Neutrophil (primary cell): ENCODE measurements at regions not wholly inside any gene's neighbourhood (a gene's known extent, or its start where the extent isn't known, plus 50 kb on each side); places are given as distances from the start of the nearest gene placed in this dataset.

Source experiments
- H3K27ac ChIP-seq: fragments of 200-600 bp; sonication (generic); 2 replicates; pipeline ENCODE4 v1.5.1; 2016; ENCODE audit warnings: mild to moderate bottlenecking, moderate library complexity
- H3K27me3 ChIP-seq: fragments of 200-600 bp; sonication (generic); 2 replicates; pipeline ENCODE4 v1.6.0; 2016; ENCODE audit warnings: mild to moderate bottlenecking
- H3K36me3 ChIP-seq: fragments of 200-600 bp; sonication (generic); 2 replicates; pipeline ENCODE4 v1.5.1; 2017
- H3K4me1 ChIP-seq, 2 experiments: fragments of 200-600 bp in 1 of 2; sonication (generic) in 1 of 2; 1 replicate in 1 of 2; 2 replicates in 1 of 2; pipeline versions ENCODE4 v1.5.1 to v1.6.1; 2013 to 2016; ENCODE audit warnings: low read depth in 1 of 2, low read length in 1 of 2, mild to moderate bottlenecking in 1 of 2, moderate library complexity in 1 of 2; ENCODE audit not compliant: control insufficient read depth in 1 of 2, insufficient read depth in 1 of 2
- H3K4me3 ChIP-seq, 2 experiments: fragments of 200-600 bp in 1 of 2; sonication (generic) in 1 of 2; 1 replicate in 1 of 2; 2 replicates in 1 of 2; pipeline ENCODE4 v1.5.1; 2013 to 2016; ENCODE audit warnings: low read depth in 1 of 2, low read length in 1 of 2, mild to moderate bottlenecking in 1 of 2, moderate library complexity in 1 of 2
- H3K9me3 ChIP-seq: fragments of 200-600 bp; sonication (generic); 2 replicates; pipeline ENCODE4 v1.5.1; 2016
- CTCF ChIP-seq: fragments of 200-600 bp; sonication (generic); IDR thresholded peaks from 2 replicates; pipeline ENCODE4 v1.5.1; 2016; ENCODE audit warnings: antibody characterized with exemption

GRCh38 chr13:29937841-29938240, 87.4 kb upstream of the UBL3 start:
- TF ChIP-seq CTCF: no peak
- H3K9me3 ChIP-seq: no peaks in the 10 kb centered on the region
- H3K36me3 ChIP-seq: no peaks in the 10 kb centered on the region
- no peak overlapping the region for H3K4me3 ChIP-seq
- no peak overlapping the region for H3K27ac ChIP-seq
- H3K27me3 ChIP-seq: no peaks in the 10 kb centered on the region
- peaks cover 20 to 21% of the 10 kb centered on the region in 2 experiments for H3K4me1 ChIP-seq

- H3K27me3 ChIP-seq: no peaks in the 10 kb centered on the region
- H3K4me3 ChIP-seq: no peak overlapping the region
Observed at GRCh38 chr13:29937379-29937778, 87.0 kb upstream of the UBL3 start.

GRCh38 chr13:29936956-29937355, 86.5 kb upstream of the UBL3 start:
- H3K27ac ChIP-seq: no peak overlapping the region
- H3K27me3 ChIP-seq: no peaks in the 10 kb centered on the region
- no peaks in the 10 kb centered on the region for H3K36me3 ChIP-seq
- TF ChIP-seq CTCF: no peak
- H3K9me3 ChIP-seq: no peaks in the 10 kb centered on the region
- peaks cover 14 to 15% of the 10 kb centered on the region in 2 experiments for H3K4me1 ChIP-seq
- no peak overlapping the region for H3K4me3 ChIP-seq

More at GRCh38 chr13:29937379-29937778, 87.0 kb upstream of the UBL3 start:
- H3K36me3 ChIP-seq: no peaks in the 10 kb centered on the region
- H3K9me3 ChIP-seq: no peaks in the 10 kb centered on the region
- no peak overlapping the region for H3K27ac ChIP-seq
- H3K4me1 ChIP-seq: peaks cover 16% of the 10 kb centered on the region in 2 experiments
- no peak for TF ChIP-seq CTCF

GRCh38 chr13:29936051-29936813, 85.8 kb upstream of the UBL3 start:
- Histone ChIP-seq H3K27ac (peak overlapping the region; percentile 57), H3K9me3 (no peaks in the 10 kb centered on the region), H3K4me3 (peak overlapping the region in 1 of 2 experiments; percentile 0), H3K27me3 (no peaks in the 10 kb centered on the region), H3K4me1 (peaks cover 14 to 15% of the 10 kb centered on the region in 2 experiments), H3K36me3 (no peaks in the 10 kb centered on the region)
- no peak for TF ChIP-seq CTCF

GRCh38 chr13:29935309-29935981, 85.0 kb upstream of the UBL3 start:
- peaks cover 14 to 15% of the 10 kb centered on the region in 2 experiments for H3K4me1 ChIP-seq
- TF ChIP-seq CTCF: no peak
- no peaks in the 10 kb centered on the region for H3K27me3 ChIP-seq
- peak overlapping the region; percentile 0 to 2 for H3K4me3 ChIP-seq
- no peaks in the 10 kb centered on the region for H3K9me3 ChIP-seq
- peak overlapping the region; percentile 57 for H3K27ac ChIP-seq
- H3K36me3 ChIP-seq: no peaks in the 10 kb centered on the region
